ENCODE measurements at regions not wholly inside any gene's neighbourhood (a gene's known extent, or its start where the extent isn't known, plus 50 kb on each side); places are given as distances from the start of the nearest gene placed in this dataset.

- DNase-seq (ENCODE audit: insufficient read length, low spot score) (no peak), FAIRE-seq (no peak)
Observed at GRCh38 chr7:52712938-52713337, 322.5 kb upstream of the POM121L12 start.

GRCh38 chr7:52711951-52712350, 323.5 kb upstream of the POM121L12 start:
- DNase-seq (ENCODE audit: insufficient read length, low spot score) (no peak), FAIRE-seq (no peak)

GRCh38 chr7:52708846-52709245, 326.6 kb upstream of the POM121L12 start:
- FAIRE-seq = no peak
- no peak for DNase-seq (ENCODE audit: insufficient read length, low spot score)

DNA sequence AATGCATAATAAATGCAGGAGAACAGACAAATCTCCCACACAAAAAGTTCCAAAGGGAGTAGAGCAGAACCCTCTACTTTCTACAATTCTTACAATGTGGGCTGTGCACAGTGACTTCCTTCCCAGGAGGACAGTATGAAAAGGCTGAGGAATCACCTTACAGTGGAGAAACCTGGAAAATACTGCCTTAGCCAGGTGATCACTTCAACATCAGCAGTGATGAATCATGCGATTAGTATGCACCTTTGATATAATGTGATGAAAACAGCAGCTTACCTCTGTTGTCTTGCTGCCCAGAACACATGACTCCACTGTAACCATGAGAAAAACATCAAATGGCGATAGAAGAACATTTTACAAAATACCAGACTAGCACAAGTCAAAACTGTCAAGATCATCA, 329.7 kb upstream of the POM121L12 start:
- no peak for DNase-seq (ENCODE audit: insufficient read length, low spot score)
- no peak for FAIRE-seq

GRCh38 chr7:52700349-52700748, 335.1 kb upstream of the POM121L12 start:
- no peak for FAIRE-seq
- no peak for DNase-seq (ENCODE audit: insufficient read length, low spot score)

DNA sequence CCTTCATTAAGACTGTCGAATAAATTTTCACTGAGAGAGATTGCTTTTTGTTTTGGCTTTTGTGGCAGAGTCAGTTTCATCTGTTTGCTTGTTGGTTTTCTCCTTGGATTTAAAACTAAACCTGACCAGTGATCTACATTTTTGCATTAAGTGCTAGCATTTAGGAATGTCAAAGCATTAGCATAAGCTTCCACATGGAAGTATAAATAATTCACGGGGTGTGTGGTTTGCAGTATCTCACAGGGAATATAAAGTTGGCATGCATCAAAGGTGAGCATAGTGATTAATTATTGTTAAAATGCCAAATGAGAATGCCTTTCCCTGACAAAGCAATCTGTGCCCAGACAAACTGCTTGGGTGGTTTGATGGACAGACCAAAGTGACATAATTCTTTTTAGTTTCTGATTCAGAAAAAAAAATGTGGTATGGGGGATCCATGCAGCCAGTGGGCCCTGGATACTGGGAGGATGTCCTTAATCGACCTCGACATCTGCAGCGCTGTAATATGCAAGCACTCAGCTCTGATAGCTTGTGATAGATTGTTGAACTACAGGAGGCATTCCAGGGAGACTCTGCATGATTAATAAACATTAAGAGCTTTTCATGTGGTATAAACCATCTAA, 339.3 kb upstream of the POM121L12 start:
- DNase-seq (ENCODE audit: insufficient read length, low spot score) (no peak), FAIRE-seq (no peak)

DNA sequence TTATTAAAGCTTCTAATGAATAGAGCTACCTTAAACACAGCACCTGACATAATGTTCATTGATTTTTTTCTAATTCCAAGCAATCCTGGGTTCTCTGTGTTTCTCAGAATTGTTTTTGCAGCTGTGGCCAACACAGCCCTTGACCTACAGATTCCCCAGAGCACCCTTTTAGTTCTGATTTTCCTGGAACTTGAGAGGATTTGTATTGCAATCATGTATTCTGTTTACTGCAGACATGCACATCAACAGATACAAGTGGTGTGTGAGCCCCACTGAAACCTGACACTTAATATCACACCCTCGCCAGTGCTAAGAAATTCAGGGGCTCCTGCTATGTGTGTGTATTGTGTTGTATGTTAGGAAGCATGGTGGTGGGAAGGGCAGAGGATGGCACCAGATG, 344.2 kb upstream of the POM121L12 start:
- DNase-seq (ENCODE audit: insufficient read length, low spot score) = no peak
- FAIRE-seq = no peak

GRCh38 chr7:52689912-52690311, 345.5 kb upstream of the POM121L12 start:
- DNase-seq (ENCODE audit: insufficient read length, low spot score) = no peak
- FAIRE-seq = no peak

DNA sequence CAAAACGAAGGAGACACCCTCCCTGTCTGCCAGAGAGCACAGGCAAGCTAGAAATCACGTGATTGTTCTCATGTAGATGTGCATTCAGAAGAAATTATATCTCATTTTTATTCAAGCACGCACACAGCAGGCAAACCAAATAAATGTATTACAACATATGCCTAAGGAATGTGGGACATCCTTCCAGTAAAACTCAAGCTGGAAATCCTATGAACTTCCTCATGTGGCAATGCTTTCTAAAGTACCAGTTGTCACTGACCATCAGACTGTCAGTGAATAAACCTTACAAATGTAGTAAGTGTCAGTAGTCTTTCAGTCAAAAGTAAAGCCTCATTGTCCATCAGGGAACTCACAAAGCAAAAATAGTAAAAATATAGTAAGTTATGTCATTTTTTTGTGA, 350.1 kb upstream of the POM121L12 start:
- no peak for FAIRE-seq
- no peak for DNase-seq (ENCODE audit: insufficient read length, low spot score)

DNA sequence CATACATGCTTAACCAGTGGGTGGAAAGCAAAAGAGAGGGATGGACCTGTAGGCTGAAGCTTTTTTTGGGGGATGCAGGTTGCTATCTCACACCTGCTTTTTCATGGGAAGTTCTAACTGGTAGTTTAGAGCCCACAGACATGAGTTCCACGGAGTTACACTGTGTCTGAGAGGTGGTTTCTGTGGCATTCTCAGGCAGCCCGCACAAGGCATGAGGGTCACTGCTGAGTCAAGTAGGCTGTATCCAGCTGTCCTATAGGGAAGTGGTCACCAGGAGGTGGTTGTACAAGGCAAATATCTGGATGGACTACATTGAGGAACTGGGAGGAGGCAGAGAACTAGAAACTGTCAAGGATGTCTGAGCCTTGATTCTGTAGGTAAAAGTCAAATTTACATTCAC, 351.0 kb upstream of the POM121L12 start:
- DNase-seq (ENCODE audit: insufficient read length, low spot score) (no peak), FAIRE-seq (no peak)

DNA sequence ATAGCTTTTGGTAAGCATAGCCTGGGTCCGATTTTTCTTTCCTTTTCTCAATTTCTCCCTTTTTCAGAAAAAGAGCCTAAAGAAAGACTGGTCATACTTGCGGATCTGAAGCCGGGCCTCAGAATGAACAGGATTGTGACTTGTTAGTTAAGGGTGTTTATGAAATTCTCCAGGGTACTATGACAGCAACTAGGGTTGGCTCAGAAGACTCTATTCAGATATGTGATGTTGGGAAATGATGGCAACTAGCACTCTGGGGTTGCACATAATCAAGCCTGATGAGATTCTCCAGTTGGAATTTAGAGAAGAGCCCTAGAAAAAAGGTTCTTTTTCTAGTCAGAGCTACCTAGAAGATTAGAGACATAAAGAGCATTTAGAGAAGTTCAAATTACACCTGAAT, 352.4 kb upstream of the POM121L12 start:
- FAIRE-seq = no peak
- no peak for DNase-seq (ENCODE audit: insufficient read length, low spot score)

GRCh38 chr7:52670608-52671225, 364.7 kb upstream of the POM121L12 start:
- no peak for DNase-seq (ENCODE audit: insufficient read length, low spot score)
- no peak for FAIRE-seq

DNA sequence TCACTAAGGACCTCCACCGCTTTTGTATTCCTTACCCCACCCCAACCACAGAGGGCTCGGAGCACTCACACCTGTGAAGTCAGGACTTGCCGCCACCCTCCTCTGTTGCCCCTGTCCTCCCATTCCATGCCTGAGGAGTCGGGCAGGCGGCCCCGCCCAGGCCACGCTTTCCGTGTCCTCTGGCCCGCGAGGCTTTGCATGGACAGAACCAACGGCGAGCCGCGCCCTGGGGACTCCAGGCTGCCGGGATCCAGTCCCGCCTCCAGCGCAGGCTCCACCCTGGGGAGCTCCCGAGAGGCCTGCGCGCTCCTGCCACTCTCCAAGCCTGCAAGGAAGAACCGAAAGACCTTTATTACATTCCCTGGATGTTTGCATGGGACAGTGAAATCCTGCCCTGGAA, 366.4 kb upstream of the POM121L12 start:
- DNase-seq (ENCODE audit: insufficient read length, low spot score) = no peak
- FAIRE-seq = no peak

GRCh38 chr7:52668435-52668834, 367.0 kb upstream of the POM121L12 start:
- no peak for DNase-seq (ENCODE audit: insufficient read length, low spot score)
- FAIRE-seq = no peak

DNA sequence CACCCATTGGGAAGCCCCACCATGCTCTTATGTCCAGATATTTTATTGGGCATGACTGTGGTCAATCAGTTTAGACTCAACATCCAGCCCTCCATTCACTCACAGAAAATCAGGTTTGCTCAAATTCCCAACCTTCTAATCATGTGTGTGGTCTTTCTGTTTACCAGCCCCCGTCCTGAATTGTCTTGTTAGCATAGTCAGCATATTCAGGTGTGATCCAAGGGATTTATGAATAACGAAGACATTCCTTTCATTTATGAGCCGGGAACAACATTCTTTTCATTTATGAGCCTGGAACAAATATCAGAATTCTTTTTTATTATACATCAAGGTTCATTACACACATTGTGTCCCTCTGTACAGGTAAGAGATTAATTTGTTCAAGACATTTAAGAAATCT, 376.3 kb upstream of the POM121L12 start:
- DNase-seq (ENCODE audit: insufficient read length, low spot score) (no peak), FAIRE-seq (no peak)

DNA sequence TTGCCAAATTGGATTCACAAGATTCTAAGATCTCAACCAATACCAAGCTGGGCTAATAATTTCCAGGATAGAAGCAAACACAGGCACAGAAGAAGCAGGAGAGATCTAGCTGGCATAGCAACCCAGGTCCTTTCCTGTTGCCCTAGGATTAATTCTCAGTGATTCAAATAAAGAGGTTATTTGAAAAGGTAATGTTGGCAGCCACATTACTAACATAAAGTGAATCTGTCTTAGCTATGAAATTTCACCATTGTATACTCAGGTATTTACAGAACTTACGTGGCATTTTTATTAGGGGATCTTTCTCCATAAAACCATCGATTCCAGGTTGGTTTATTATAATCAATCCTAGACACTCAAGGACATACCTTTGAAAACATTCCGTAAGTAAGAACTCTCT, 379.3 kb upstream of the POM121L12 start:
- no peak for FAIRE-seq
- no peak for DNase-seq (ENCODE audit: insufficient read length, low spot score)

DNA sequence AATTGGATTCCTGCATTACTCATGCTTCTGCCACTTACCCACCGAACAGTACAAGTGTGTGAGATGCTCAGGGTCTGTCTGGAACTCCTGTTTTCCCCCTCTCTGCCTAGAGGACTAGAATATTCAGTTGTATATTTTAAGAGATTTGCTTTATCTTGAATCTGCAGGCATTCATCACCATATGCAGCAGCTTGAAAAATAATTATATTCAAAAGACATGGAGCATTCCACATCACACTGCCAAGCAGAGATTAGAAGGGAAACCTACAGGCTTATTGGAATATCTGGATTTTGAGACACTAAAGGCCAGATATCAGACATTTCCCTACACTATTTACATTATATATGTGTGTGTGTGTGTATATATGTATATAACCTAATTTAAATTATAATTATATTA, 382.8 kb upstream of the POM121L12 start:
- FAIRE-seq = no peak
- DNase-seq (ENCODE audit: insufficient read length, low spot score) = no peak

- DNase-seq (ENCODE audit: insufficient read length, low spot score) = no peak
- FAIRE-seq = no peak
Observed at GRCh38 chr7:52648872-52649271, 386.6 kb upstream of the POM121L12 start.

- DNase-seq (ENCODE audit: insufficient read length, low spot score) = no peak
- no peak for FAIRE-seq
Observed at GRCh38 chr7:52647046-52647445, 388.4 kb upstream of the POM121L12 start.

DNA sequence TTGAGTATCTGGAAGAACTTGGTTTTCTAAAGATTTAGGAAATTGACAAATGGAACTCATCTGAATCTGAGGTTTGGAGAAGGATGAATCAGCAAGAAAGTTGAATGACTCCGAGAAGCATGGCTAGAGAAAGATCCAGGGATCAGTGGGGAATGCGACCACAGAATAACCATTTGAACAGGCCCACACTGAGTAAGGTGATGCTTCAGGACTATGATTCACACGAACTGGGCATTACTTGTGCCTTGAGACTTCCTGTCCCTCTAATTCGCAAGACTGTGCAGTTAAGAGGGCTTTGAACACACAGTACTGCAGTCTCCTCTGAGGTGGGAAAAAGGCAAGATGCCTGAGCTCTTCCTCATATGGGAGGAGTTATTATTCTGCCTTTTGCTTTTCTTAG, 395.5 kb upstream of the POM121L12 start:
- DNase-seq (ENCODE audit: insufficient read length, low spot score) (no peak), FAIRE-seq (no peak)

DNA sequence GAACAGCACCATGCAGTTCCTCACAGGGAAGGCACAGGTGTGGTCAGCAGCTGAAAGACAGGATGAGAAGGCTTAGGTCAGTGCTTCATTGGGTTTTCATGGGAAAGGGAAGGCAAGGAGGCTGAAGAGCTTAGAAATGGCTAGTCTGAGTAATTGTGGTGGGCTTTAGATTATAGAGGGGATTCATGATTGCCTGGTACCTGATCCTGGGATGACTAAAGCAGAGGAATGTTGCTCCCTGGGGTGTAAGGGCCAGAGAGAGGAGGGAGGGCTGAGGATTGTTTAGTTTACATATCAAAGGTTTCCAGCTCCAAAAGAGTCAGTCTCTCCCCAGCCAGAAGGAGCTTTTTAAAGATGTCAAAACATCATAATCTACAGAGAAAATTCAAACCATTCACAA, 396.3 kb upstream of the POM121L12 start:
- no peak for DNase-seq (ENCODE audit: insufficient read length, low spot score)
- no peak for FAIRE-seq

DNA sequence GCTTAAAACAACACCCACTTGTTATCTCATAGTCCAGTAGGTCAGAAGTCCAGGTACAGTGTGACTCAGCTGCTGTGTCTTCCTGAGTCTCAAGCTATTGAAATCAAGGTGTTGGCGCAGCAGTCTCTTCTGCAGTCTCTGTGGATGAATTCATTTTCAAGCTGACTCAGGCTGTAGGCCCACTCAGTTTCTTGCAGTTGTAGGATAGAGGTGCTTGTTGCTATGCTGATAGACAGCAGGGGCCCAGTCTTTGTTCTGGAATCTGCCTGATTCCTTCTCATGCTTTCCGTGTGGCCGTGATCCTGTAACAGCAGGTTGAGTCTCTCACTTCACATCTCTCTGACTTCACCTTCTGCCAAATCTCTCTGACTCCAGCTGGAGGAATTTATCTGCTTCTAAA, 400.4 kb upstream of the POM121L12 start:
- FAIRE-seq (no peak), DNase-seq (ENCODE audit: insufficient read length, low spot score) (no peak)

DNA sequence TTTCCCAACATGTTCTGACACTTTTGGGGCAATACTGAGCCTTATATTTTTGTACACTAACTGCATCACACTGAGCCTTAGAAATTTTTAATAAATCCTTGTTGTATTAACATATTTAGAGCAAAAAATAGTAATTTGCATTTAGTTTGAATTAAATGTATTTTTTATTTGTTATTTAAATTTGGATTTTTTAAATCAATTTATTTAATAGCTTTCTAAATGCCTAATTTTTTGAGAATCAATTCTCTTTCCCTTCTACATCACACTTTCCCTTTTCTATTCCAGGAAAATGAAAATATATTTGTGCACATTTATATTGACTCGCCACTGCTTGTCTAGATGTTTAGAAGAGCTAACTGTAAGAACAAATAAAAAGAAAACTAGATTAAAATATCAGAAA, 414.6 kb upstream of the POM121L12 start:
- FAIRE-seq (no peak), DNase-seq (ENCODE audit: insufficient read length, low spot score) (no peak)
